ENCODE measurements at regions not wholly inside any gene's neighbourhood (a gene's known extent, or its start where the extent isn't known, plus 50 kb on each side); places are given as distances from the start of the nearest gene placed in this dataset.

DNA sequence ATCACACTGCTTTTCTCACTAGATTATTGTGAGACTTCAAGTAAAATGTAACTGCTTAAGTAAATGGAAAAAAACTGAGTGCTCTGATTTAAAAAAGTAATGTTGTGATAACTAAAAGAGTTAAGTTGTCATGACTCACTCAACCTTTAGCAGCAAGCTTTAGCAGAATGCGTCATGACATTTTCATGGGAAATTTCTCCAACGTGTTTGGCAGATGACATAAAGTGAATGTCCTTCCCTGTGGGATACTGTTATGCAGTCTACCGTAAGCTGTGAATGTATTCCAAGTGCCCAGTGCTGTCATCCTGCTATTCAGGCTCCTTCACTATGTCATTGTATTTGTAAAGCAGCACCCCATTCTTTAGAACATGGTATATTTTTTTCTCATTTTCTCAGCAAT lies 136.2 kb downstream of the CPXCR1 start:
- Histone ChIP-seq H3K27me3 (ENCODE audit: insufficient read depth) (no peaks in the 10 kb centered on the region), H3F3A (replicated peaks; ENCODE audit: insufficient read depth) (no peaks in the 10 kb centered on the region), H3K9me2 (no peaks in the 10 kb centered on the region), H3K9me3 (no peaks in the 10 kb centered on the region), H4K20me1 (ENCODE audit: insufficient read depth) (no peaks in the 10 kb centered on the region), H3K79me2 (ENCODE audit: insufficient read depth) (no peaks in the 10 kb centered on the region), H3K36me3 (replicated peaks in 1 of 2; ENCODE audit: control insufficient read depth in 1 of 2, insufficient read depth in 2 of 2, low read length in 1 of 2) (no peaks in the 10 kb centered on the region), H3K27ac (ENCODE audit: low read depth in 2 of 2, low read length in 1 of 2) (no peak overlapping the region), H3K4me2 (no peak overlapping the region), H2AFZ (ENCODE audit: low read depth) (no peak overlapping the region), H3K4me3 (ENCODE audit: low read depth in 2 of 2, low read length in 1 of 2) (no peak overlapping the region), H3K4me1 (ENCODE audit: control insufficient read depth in 1 of 2, insufficient read depth in 2 of 2, low read depth in 1 of 2, low read length in 1 of 2) (no peaks in the 10 kb centered on the region), H3K9ac (no peak overlapping the region)
- CTCF ChIA-PET: interaction anchor here (1.3 kb wide), 1 partner anchor 14 kb away, joined by 3 read pairs; no protein-coding TSS in a partner anchor
- TF ChIP-seq FOSL2 (IDR thresholded peaks at IDR 0.05; ENCODE audit: borderline replicate concordance, low read depth) (no peak), FOXM1 (IDR thresholded peaks at IDR 0.05; ENCODE audit: low read depth) (no peak), POLR2AphosphoS5 (IDR thresholded peaks at IDR 0.05; ENCODE audit: low read depth, low read length) (no peak), CHD2 (IDR thresholded peaks at IDR 0.05; ENCODE audit: low read length, partially characterized antibody) (no peak), SIN3A (IDR thresholded peaks at IDR 0.05; ENCODE audit: borderline replicate concordance, low read depth, low read length) (no peak), RFX5 (IDR thresholded peaks at IDR 0.05; ENCODE audit: low read length) (no peak), EZH2phosphoT487 (IDR thresholded peaks at IDR 0.05; ENCODE audit: borderline replicate concordance, low read depth) (no peak)
- TF ChIP-seq, protein P1, sequence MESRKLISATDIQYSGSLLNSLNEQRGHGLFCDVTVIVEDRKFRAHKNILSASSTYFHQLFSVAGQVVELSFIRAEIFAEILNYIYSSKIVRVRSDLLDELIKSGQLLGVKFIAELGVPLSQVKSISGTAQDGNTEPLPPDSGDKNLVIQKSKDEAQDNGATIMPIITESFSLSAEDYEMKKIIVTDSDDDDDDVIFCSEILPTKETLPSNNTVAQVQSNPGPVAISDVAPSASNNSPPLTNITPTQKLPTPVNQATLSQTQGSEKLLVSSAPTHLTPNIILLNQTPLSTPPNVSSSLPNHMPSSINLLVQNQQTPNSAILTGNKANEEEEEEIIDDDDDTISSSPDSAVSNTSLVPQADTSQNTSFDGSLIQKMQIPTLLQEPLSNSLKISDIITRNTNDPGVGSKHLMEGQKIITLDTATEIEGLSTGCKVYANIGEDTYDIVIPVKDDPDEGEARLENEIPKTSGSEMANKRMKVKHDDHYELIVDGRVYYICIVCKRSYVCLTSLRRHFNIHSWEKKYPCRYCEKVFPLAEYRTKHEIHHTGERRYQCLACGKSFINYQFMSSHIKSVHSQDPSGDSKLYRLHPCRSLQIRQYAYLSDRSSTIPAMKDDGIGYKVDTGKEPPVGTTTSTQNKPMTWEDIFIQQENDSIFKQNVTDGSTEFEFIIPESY (IDR thresholded peaks at IDR 0.05; ENCODE audit: borderline replicate concordance, low read depth): no peak
- TF ChIP-seq, protein P2, sequence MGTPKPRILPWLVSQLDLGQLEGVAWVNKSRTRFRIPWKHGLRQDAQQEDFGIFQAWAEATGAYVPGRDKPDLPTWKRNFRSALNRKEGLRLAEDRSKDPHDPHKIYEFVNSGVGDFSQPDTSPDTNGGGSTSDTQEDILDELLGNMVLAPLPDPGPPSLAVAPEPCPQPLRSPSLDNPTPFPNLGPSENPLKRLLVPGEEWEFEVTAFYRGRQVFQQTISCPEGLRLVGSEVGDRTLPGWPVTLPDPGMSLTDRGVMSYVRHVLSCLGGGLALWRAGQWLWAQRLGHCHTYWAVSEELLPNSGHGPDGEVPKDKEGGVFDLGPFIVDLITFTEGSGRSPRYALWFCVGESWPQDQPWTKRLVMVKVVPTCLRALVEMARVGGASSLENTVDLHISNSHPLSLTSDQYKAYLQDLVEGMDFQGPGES (IDR thresholded peaks at IDR 0.05; ENCODE audit: low read depth, low read length): no peak
- WGBS (ENCODE audit: low lambda C conversion rate): 4% methylated on average over 3 of the region's 3 CpGs
- POLR2A ChIA-PET: no interaction called here
- DNase-seq: no peak

DNA sequence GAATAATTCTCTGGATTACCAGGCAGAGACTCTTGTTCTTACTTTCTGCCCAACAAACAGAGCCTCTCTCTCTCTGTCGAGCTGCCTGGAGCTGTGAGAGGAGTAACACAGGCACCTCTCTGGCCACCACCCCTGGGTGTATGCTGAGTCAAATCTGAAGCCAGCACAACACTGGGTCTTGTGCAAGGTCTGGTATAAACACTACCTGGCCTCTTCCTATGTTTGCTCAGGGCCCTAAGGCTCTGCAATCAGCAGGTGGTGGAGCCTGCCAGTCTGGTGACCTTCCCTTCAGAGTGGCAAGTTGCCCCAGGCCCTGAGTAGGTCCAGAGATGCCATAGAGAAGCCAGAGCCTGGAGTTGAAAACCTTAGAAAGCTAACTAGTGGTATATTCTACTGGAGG lies 139.9 kb downstream of the CPXCR1 start:
- Histone ChIP-seq H2AFZ (ENCODE audit: low read depth) (no peak overlapping the region), H3F3A (replicated peaks; ENCODE audit: insufficient read depth) (no peaks in the 10 kb centered on the region), H3K9ac (no peak overlapping the region), H3K36me3 (replicated peaks in 1 of 2; ENCODE audit: control insufficient read depth in 1 of 2, insufficient read depth in 2 of 2, low read length in 1 of 2) (no peaks in the 10 kb centered on the region), H3K4me2 (no peak overlapping the region), H3K79me2 (ENCODE audit: insufficient read depth) (no peaks in the 10 kb centered on the region), H4K20me1 (ENCODE audit: insufficient read depth) (no peaks in the 10 kb centered on the region), H3K9me3 (no peaks in the 10 kb centered on the region), H3K27me3 (ENCODE audit: insufficient read depth) (no peaks in the 10 kb centered on the region), H3K4me3 (ENCODE audit: low read depth in 2 of 2, low read length in 1 of 2) (no peak overlapping the region), H3K4me1 (ENCODE audit: control insufficient read depth in 1 of 2, insufficient read depth in 2 of 2, low read depth in 1 of 2, low read length in 1 of 2) (no peaks in the 10 kb centered on the region), H3K9me2 (no peaks in the 10 kb centered on the region), H3K27ac (ENCODE audit: low read depth in 2 of 2, low read length in 1 of 2) (no peak overlapping the region)
- POLR2A ChIA-PET: no interaction called here
- CTCF ChIA-PET: no interaction called here
- 0% methylated on average over 1 of the region's 1 CpG for WGBS (ENCODE audit: low lambda C conversion rate)
- TF ChIP-seq, protein P3, sequence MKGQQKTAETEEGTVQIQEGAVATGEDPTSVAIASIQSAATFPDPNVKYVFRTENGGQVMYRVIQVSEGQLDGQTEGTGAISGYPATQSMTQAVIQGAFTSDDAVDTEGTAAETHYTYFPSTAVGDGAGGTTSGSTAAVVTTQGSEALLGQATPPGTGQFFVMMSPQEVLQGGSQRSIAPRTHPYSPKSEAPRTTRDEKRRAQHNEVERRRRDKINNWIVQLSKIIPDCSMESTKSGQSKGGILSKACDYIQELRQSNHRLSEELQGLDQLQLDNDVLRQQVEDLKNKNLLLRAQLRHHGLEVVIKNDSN (IDR thresholded peaks at IDR 0.05; ENCODE audit: borderline replicate concordance, low read depth): no peak
- no peak for DNase-seq

Data from SK-N-SH (cell line).